Activated naive CD8-positive, alpha-beta T cell treated with anti-CD3 and anti-CD28 coated beads for 36 hours (primary cell): ENCODE measurements at regions not wholly inside any gene's neighbourhood (a gene's known extent, or its start where the extent isn't known, plus 50 kb on each side); places are given as distances from the start of the nearest gene placed in this dataset.
"Not testable (repeated sequence)": the region's sequence is repeated elsewhere in the genome, so short reads cannot be mapped to it uniquely, and the experiment has no call there.

ENCODE experiments used
- DNase-seq: peaks from one replicate; pipeline ENCODE4 v3.0.0; 2021
- H3K27ac Mint-ChIP-seq: one replicate; pipeline ENCODE4 v1.8.0; 2022; ENCODE audit warnings: mild to moderate bottlenecking, moderate library complexity, mixed read lengths
- H3K27me3 Mint-ChIP-seq: one replicate; pipeline ENCODE4 v1.8.0; 2022; ENCODE audit warnings: mild to moderate bottlenecking, mixed read lengths
- H3K36me3 Mint-ChIP-seq: one replicate; pipeline ENCODE4 v1.8.0; 2021; ENCODE audit warnings: mild to moderate bottlenecking, mixed read lengths
- H3K4me1 Mint-ChIP-seq: one replicate; pipeline ENCODE4 v1.8.0; 2021; ENCODE audit warnings: mixed read lengths
- H3K4me3 Mint-ChIP-seq: one replicate; pipeline ENCODE4 v1.8.0; 2022; ENCODE audit warnings: mild to moderate bottlenecking, moderate library complexity, mixed read lengths
- H3K9me3 Mint-ChIP-seq: one replicate; pipeline ENCODE4 v1.8.0; 2022; ENCODE audit warnings: mixed read lengths

GRCh38 chr12:4154672-4155225 is 118.8 kb upstream of the CCND2 start:
- Mint-ChIP-seq H3K27ac (peak overlapping the region; percentile 96), H3K27me3 (no peaks in the 10 kb centered on the region), H3K9me3 (peaks cover 11% of the 10 kb centered on the region), H3K4me1 (peaks cover 75% of the 10 kb centered on the region), H3K4me3 (no peak overlapping the region), H3K36me3 (peaks cover 21% of the 10 kb centered on the region)
- DNase-seq, result no peak

GRCh38 chr12:4153343-4153892 is 120.1 kb upstream of the CCND2 start:
- Mint-ChIP-seq H3K4me3 (peak overlapping the region; percentile 50), H3K27ac (peak overlapping the region; percentile 96), H3K4me1 (peaks cover 76% of the 10 kb centered on the region), H3K27me3 (no peaks in the 10 kb centered on the region), H3K36me3 (peaks cover 25% of the 10 kb centered on the region), H3K9me3 (peaks cover 11% of the 10 kb centered on the region)
- DNase-seq, result peak; percentile 86

- Mint-ChIP-seq H3K27me3 (no peaks in the 10 kb centered on the region), H3K36me3 (peaks cover 25% of the 10 kb centered on the region), H3K27ac (peak overlapping the region; percentile 96), H3K4me1 (peaks cover 83% of the 10 kb centered on the region), H3K4me3 (no peak overlapping the region), H3K9me3 (peaks cover 11% of the 10 kb centered on the region)
- DNase-seq, result no peak
Measured at GRCh38 chr12:4152145-4152795, 121.3 kb upstream of the CCND2 start.

GRCh38 chr12:4151362-4152121 is 122.0 kb upstream of the CCND2 start:
- H3K9me3 Mint-ChIP-seq, result peaks cover 11% of the 10 kb centered on the region
- H3K27me3 Mint-ChIP-seq, result no peaks in the 10 kb centered on the region
- no peak for DNase-seq
- H3K36me3 Mint-ChIP-seq, result peaks cover 25% of the 10 kb centered on the region
- peaks cover 83% of the 10 kb centered on the region for H3K4me1 Mint-ChIP-seq
- H3K27ac Mint-ChIP-seq, result peak overlapping the region; percentile 96
- no peak overlapping the region for H3K4me3 Mint-ChIP-seq

GRCh38 chr12:4150355-4150754 is 123.2 kb upstream of the CCND2 start:
- Mint-ChIP-seq H3K9me3 (peaks cover 10% of the 10 kb centered on the region), H3K4me1 (peaks cover 84% of the 10 kb centered on the region), H3K36me3 (peaks cover 24% of the 10 kb centered on the region)
- DNase-seq, H3K27me3 Mint-ChIP-seq, H3K27ac Mint-ChIP-seq, H3K4me3 Mint-ChIP-seq: not testable (repeated sequence)

- no peaks in the 10 kb centered on the region for H3K27me3 Mint-ChIP-seq
- peaks cover 86% of the 10 kb centered on the region for H3K4me1 Mint-ChIP-seq
- H3K36me3 Mint-ChIP-seq, result peaks cover 24% of the 10 kb centered on the region
- peaks cover 16% of the 10 kb centered on the region for H3K9me3 Mint-ChIP-seq
- peak overlapping the region; percentile 79 for H3K27ac Mint-ChIP-seq
- peak; percentile 58 for DNase-seq
- H3K4me3 Mint-ChIP-seq, result no peak overlapping the region
Measured at GRCh38 chr12:4148418-4149056, 125.0 kb upstream of the CCND2 start.

- Mint-ChIP-seq H3K27me3 (no peaks in the 10 kb centered on the region), H3K9me3 (peaks cover 16% of the 10 kb centered on the region), H3K36me3 (peaks cover 24% of the 10 kb centered on the region), H3K4me1 (peaks cover 85% of the 10 kb centered on the region), H3K27ac (peak overlapping the region; percentile 97), H3K4me3 (peak overlapping the region; percentile 42)
- no peak for DNase-seq
Measured at GRCh38 chr12:4147031-4147481, 126.5 kb upstream of the CCND2 start.

GRCh38 chr12:4145990-4146859 is 127.3 kb upstream of the CCND2 start:
- H3K27ac Mint-ChIP-seq, result peak overlapping the region; percentile 97
- peaks cover 85% of the 10 kb centered on the region for H3K4me1 Mint-ChIP-seq
- DNase-seq, result peak; percentile 79
- H3K9me3 Mint-ChIP-seq, result peaks cover 14% of the 10 kb centered on the region
- peaks cover 20% of the 10 kb centered on the region for H3K36me3 Mint-ChIP-seq
- no peaks in the 10 kb centered on the region for H3K27me3 Mint-ChIP-seq
- peak overlapping the region; percentile 42 for H3K4me3 Mint-ChIP-seq

- peaks cover 7% of the 10 kb centered on the region for H3K9me3 Mint-ChIP-seq
- peak overlapping the region; percentile 97 for H3K27ac Mint-ChIP-seq
- no peak for DNase-seq
- H3K36me3 Mint-ChIP-seq, result peaks cover 8% of the 10 kb centered on the region
- H3K4me3 Mint-ChIP-seq, result no peak overlapping the region
- peaks cover 90% of the 10 kb centered on the region for H3K4me1 Mint-ChIP-seq
- no peaks in the 10 kb centered on the region for H3K27me3 Mint-ChIP-seq
Measured at GRCh38 chr12:4144676-4145075, 128.9 kb upstream of the CCND2 start.

- peak overlapping the region; percentile 97 for H3K27ac Mint-ChIP-seq
- H3K36me3 Mint-ChIP-seq, result peaks cover 7% of the 10 kb centered on the region
- no peak for DNase-seq
- H3K4me1 Mint-ChIP-seq, result peaks cover 93% of the 10 kb centered on the region
- H3K9me3 Mint-ChIP-seq, result peaks cover 9% of the 10 kb centered on the region
- no peaks in the 10 kb centered on the region for H3K27me3 Mint-ChIP-seq
- no peak overlapping the region for H3K4me3 Mint-ChIP-seq
Measured at GRCh38 chr12:4143896-4144295, 129.7 kb upstream of the CCND2 start.

- no peak overlapping the region for H3K4me3 Mint-ChIP-seq
- no peaks in the 10 kb centered on the region for H3K27me3 Mint-ChIP-seq
Measured at GRCh38 chr12:4141348-4142270, 132.0 kb upstream of the CCND2 start.

GRCh38 chr12:4140581-4141301 is 132.8 kb upstream of the CCND2 start:
- peaks cover 10% of the 10 kb centered on the region for H3K9me3 Mint-ChIP-seq
- peak overlapping the region; percentile 29 for H3K4me3 Mint-ChIP-seq
- peaks cover 83% of the 10 kb centered on the region for H3K4me1 Mint-ChIP-seq
- H3K36me3 Mint-ChIP-seq, result peaks cover 7% of the 10 kb centered on the region
- H3K27ac Mint-ChIP-seq, result peak overlapping the region; percentile 66
- H3K27me3 Mint-ChIP-seq, result no peaks in the 10 kb centered on the region
- no peak for DNase-seq

More at GRCh38 chr12:4141348-4142270, 132.0 kb upstream of the CCND2 start:
- peak overlapping the region; percentile 94 for H3K27ac Mint-ChIP-seq
- H3K4me1 Mint-ChIP-seq, result peaks cover 83% of the 10 kb centered on the region
- H3K36me3 Mint-ChIP-seq, result peaks cover 7% of the 10 kb centered on the region
- no peak for DNase-seq
- peaks cover 10% of the 10 kb centered on the region for H3K9me3 Mint-ChIP-seq

GRCh38 chr12:4139191-4139590 is 134.4 kb upstream of the CCND2 start:
- no peak for DNase-seq
- Mint-ChIP-seq H3K36me3 (peaks cover 6% of the 10 kb centered on the region), H3K27me3 (no peaks in the 10 kb centered on the region), H3K4me1 (peaks cover 80% of the 10 kb centered on the region), H3K27ac (no peak overlapping the region), H3K9me3 (peaks cover 11% of the 10 kb centered on the region), H3K4me3 (no peak overlapping the region)
